GM19455 (cell line): ENCODE measurements at regions not wholly inside any gene's neighbourhood (a gene's known extent, or its start where the extent isn't known, plus 50 kb on each side); places are given as distances from the start of the nearest gene placed in this dataset.

Experiments
- ATAC-seq: cut with Tn5 transposase; IDR thresholded peaks from one replicate; pipeline ENCODE4 v1.9.1; 2021; ENCODE audit not compliant: unreplicated experiment

DNA sequence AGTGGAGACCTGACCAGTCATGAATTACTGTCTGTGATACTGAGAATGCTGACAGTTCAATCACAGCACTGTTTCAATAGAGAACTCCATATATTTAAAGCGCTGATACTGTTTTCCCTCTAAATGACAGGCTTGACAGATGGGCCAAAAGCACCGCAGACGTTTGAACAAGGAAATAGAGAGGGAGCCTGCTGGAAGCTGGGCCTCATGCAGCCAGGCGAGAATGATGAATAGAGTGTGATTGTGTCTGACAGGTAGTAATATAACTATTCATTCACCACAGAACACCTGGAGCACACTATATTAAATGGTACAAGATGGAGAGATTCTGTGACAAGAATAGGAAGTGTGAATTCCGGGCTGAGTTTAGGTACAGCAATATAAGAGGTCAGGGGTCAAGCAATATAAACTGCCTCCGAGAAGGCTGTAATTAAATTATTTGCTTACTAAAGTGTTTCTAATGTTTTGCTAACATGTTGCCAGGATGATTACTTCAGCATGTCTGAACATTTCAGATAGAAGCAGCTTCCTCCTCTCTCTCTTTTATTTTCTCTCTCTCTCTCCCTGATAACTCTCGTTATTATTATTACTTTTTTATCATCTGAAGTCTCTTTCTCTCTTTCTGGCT lies 297.7 kb downstream of the CSNK1G3 start:
- no peak for ATAC-seq

DNA sequence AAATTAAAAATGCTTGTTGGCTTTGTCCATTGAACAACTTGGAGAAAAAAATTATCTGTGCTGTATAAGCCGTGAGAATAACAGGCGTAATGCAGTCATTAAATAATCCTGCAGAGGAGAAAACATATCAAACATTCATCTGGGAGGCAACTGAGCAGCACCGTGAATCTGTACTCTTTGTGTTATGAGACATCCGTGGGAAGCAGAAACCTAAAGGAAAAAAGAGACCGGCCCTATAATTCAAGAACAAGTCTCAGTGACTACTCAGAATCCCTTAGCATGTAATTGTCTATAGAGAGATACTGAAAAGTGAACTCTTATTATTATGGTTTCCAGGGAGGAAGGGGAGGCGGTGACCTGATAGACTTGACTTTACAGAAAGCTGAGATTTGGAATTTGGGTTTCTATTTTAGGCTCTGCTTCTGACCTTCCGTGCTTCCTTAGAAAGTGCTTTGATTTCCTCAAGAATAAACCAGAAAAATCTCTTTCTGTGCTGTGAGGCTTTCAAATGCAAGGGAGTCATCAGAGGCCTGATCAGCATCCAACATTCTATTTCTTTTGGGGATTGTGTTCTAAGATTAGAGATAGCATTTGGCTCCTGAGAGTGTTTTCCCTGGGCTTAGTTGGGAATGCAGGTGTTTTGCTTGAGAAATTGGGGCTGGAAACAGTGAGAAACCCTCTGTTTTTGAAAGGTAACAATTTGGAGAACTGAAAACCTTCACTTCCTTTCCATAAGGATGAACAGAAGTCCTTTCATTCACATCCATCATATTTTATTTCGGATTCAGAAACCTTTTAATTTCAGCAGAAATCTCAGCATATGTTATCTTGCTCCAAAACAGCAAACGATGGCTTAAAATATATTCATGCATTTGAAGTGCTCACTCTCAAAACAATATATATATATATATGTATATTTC lies 296.7 kb downstream of the CSNK1G3 start:
- no peak for ATAC-seq

DNA sequence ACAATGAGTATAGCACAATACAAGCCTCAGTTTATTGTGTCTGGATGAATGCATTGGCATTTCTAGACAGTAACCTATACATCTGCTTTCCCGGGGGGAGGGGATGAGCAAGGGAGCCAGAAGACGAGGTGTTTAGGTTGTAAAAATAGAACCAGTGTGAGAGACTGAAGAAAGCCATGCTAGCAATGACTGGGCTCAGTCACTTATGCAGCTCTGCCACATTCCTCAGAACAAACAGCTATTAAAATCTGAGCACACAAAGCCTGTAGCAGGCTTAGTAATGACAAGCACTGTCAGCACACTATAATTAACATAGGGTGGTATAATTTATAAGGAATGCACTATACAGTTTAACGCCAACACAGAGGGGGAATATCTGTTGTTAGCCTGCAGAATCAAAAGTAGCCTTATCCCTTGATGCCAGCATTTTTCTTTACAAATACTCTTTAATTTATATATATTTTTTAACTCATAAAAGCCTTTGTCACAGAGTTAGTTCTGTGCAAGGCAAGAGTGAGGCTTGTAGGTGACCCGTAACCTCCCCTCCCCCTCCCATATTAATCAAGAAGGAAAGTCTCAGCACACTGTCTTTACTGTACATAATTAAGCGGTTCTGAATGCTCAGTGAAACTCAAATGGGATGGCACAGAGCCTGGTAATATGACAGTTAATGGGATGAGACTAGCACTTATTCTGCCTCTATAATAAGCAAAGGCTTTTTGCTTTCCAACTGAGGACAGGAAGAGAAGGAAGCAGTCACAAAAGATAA lies 295.4 kb downstream of the CSNK1G3 start:
- no peak for ATAC-seq

DNA sequence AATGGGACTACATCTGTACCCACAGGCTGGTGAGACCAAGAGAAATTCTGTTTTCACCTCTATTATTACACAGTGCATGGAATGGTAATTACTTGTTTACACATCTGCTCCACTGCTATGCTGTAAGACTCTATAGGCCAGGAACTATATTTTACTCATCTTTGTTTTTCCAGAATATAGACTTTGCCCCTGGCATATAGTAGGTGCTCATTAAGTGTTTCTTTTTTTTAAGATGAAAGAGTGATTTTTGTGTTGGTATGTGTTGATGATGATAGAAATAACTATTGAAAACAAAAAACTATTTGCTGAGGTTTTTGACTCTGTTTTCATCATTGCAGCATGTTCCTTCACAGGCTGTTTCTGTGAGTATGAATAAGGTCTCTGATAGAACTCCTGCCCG lies 294.7 kb downstream of the CSNK1G3 start:
- ATAC-seq = no peak

DNA sequence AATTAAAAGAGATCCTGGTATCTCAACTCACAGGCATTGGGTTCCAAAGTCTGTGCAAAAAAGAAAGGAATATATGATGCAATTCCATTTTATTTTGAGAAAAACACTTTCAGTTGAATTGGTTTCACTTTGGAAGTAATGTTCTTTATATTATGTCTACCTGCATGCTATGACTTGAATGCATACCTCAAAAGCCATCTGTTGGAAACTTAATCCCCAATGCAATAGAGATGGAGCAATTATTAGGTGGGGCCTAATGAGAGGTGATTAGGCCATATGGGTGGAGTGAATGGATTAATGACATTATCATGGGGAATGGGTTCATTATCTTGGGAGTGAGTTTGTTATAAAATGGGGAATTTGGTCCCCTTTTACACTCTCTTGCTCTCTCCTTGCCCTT lies 293.3 kb downstream of the CSNK1G3 start:
- no peak for ATAC-seq

DNA sequence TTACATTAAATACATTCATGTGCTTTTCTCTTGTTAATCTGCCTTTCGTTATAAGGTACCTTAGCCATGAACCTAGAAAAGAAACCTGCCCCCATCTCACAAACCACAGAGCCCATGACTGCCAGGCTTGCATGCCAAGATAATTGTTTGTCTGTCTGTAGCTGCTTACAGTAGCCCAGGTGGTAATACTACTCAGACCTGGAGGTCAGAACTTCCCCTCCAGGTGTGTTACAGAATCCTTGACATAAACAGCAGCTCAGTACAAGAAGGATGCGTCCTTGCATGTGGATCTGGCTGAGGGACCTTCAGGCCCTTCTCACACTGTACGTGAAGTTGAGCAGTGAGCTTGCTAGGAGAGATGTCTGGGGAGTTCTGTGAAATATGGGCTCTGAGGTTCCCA lies 291.4 kb downstream of the CSNK1G3 start:
- no peak for ATAC-seq

DNA sequence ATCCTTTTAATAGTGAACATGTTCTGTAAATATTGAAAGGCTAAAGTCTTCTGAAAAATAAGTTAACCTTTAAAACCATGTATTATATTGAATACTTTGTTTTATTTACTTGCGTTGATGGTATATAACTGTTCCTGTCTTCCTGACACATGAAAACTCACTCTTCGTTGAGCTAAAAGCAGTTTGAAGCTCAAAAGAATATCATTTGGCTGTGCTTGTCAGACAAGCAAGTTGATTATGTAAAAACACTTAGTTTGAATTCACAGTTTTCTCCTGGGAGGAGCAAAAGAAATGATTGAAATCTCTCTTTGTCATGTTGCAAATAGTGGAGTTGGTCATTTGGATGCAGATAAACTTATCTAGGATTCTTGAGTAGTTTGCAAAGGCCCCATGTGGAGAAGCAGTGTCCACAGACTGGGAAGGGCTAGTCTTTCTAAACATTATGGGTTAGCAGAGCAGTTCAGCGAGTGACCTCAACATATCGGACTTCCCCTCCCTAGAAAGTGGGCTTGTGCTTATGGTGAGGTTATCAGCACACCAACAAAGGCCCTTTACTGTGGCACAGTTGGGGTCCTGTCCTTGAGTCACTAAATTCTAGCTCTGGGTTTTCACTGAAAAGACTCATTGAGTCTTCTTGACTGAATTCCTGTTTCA lies 290.4 kb downstream of the CSNK1G3 start:
- no peak for ATAC-seq

DNA sequence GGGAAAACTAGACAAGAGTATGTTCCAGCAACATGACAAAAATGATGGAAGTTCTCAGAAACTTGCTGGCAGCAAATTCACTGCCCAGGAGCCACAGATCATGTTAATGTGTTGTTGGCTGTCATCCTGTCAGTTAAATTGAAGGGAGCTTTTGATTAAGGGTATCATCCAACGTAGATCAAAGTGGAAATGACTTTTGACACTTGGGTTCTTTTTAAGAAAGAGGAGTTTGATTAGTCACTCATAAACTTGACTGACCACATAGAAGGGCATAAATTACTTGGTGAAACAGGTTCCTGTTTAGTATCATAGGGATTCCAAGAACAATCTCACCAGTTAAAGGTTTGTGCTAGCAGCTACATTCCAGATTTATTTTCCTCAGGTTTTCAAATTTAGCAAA lies 288.7 kb downstream of the CSNK1G3 start:
- ATAC-seq = no peak

DNA sequence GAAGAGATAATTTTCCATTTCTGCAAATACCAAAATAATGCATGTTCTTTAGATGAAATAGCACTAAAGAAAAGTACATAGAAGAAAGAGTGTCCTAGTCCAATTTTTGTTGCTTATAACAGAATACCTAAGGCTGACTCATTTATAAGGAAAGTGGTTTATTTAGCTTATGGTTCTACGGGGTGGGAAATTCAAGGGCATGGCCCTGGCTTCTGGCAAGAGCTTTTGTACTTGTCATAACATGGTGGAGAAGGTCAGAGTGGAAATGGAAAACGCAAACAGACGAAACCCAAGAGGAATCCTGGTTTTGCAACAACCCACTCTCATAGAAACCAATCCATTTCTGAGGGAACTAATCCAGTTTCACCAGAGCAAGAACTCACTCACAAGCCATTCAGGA lies 283.7 kb downstream of the CSNK1G3 start:
- no peak for ATAC-seq

DNA sequence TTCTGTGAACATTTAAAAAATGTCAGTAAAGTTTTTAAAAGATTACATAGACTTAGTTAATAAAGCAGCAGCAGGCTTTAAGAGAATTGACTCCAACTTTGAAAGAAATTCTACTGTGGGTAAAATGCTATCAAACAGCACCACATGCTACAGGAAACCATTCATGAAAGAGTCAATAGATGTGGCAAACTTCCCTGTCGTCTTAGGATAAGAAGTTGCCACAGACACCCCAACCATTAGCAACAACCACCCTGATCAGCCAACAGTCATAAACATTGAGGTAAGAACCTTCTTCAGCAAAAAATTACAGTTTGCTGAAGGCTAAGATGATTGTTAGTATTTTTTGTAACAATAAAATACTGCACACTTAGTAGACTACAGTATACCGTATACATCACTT lies 278.2 kb downstream of the CSNK1G3 start:
- no peak for ATAC-seq

DNA sequence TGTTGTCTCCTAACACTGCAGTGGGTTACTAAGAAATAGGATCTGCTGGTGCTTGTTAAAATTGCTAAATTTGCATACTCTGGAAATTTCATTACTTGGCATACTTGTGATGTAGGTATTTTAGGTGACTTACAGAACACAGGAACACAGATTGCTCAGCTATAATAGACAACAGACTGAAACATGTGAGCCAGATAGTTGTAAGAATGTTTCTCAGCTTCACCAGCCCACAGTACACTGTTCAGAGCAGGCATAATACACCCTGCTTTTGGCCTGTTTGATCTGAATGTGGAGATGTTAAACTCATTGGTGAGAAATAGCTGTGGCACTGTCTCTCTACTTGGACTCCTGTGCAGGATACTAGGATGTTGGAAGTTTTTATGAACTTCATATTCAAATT lies 275.7 kb downstream of the CSNK1G3 start:
- ATAC-seq = no peak

DNA sequence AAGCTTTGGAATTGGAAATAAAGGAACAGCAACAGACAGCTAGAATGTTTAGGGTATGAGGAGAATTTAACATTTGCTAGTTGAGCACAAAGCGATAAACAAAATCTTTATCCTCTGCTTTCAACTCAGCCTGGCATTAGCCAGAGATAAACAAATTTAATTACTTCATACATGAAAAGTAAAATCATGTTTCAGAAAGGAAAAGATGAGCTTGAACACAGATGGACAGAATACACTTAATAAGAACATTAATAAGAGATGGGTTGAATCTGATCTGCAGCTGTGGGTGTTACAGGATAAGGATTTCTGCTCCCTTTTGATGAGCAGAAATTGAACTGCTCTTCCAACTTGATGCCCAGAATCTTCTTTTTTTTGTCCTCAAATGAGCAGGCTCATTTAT lies 275.2 kb downstream of the CSNK1G3 start:
- no peak for ATAC-seq

DNA sequence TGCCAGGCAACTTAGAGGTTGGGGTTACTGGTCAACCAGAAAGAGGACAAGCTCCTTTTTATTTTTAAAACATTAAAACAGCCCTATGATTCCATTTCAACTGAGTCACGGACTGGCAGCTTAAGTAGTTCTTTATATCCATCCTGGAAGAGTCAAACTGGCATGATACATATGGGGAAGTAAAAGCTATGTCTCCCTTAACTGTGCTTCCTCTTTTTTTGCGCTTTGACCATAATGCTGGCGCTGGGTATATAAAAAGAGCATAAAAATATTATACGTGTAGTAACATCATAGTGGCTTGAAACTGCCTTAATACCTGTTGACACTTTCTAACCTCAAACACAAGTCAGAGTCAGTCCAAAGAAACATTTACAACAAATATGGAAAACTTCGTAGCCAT lies 274.4 kb downstream of the CSNK1G3 start:
- ATAC-seq = no peak

DNA sequence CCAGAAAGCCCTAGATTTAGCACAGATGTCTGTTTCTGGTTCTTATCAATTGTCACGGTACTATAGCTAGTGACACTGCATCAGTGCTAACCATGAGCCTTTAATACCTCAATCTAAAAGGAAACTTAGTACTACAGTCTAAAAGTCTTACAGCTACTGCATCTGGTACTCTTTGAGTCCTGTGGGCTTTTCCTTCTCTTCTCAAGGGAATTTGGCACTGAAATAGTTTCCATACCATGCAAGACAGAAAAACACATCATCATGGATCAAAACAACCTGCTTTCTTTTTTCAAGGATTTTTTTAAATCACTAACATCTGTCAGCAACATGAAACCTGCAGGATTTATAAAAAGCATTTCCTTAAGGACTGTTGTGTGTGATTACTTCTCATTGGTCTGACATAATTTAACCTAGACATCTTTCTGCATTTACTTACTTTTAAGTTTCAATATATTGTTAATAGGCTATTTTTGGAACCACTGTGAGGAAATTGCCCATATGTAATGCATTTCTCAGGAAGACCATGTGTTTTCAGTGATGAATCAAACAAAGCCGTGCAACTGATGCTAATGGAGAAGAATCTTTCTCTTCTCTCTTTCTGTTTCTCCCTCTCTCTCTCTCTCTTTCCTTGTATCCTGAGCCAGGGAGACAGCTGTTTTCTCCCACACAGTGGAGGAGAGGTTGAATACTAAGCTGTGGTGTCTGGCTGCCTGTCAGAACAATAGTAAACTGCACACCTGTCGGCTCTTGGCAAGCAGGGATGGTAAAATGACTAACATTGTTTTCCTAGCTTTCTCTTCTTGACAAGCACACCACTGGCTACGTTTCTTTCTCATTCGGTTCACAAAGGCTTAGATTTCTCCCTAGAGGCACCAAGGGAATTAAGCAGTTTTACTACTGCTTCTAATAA lies 273.4 kb downstream of the CSNK1G3 start:
- ATAC-seq = no peak

DNA sequence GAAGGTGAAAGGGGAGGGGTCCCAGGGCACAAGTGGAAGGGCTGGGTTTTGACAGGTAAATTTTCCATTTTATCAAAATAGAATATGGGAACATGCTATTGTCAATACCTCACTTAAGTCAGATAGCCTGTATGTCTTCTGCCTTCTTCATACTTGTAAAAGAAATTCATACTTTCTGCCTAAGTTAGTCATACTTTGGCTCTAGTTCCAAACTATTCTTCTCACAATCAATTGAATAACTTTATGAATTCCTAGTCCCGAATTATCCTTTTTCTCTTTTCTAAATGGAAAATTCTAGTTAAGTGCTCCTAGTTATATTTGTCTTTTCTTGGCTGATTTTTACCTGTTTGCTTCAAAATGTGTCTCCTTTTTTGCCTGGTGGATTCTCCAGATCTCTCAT lies 271.4 kb downstream of the CSNK1G3 start:
- no peak for ATAC-seq

DNA sequence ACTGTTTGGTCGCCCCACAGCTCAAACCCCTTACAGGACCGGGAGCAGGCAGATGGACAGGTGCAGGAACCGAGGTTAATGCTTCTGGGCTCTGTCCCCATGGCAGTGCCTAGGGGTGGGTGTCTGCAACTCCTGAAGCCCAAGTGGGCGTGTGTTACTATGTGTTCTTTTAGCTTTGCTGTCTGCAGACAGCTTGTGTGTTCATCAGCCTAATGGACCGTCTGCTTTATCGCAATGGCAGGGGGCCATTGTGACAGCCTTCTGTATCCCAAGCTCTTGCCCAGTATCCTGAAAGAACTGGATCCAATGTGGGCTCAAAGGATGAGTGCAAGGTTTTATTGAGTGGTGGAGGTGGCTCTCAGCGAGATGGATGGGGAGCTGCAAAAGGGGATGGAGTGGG lies 266.7 kb downstream of the CSNK1G3 start:
- no peak for ATAC-seq

DNA sequence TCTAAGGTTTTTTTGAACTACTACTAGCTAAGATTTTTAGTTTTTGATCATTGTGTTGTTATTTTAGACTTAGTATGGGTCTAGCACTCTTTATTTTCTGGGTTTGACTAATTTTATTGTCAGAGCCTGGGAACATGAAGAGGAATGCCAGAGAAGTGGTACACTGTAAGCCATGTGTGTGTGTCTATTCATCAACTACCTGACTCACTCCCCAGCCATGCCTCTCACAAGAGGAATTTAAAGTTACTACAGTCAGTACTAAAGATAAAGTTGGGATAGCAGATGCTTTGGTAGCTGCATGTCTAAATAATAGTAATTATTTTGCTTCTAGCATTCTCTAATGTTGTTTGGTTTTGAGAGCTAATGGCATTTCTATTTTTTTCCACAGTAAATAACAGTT lies 264.8 kb downstream of the CSNK1G3 start:
- no peak for ATAC-seq

DNA sequence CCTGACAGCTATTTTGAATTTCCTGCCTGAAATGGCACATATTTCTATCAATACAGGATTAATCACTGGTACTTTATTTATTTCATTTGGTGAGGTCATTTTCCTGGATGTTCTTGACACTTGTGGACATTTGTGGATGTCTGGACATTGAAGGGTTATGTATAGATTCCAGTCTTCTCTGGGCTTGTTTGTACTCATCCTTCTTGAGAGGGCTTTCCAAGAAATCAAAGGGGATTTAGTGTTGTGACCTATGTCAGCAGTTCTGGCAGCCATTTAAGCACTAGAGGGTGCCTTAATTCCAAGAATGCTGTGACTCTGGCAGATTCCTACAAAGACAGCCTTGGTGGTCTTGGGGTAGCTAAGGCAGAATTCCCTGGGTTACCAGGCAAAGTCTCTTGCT lies 259.7 kb downstream of the CSNK1G3 start:
- ATAC-seq = no peak

DNA sequence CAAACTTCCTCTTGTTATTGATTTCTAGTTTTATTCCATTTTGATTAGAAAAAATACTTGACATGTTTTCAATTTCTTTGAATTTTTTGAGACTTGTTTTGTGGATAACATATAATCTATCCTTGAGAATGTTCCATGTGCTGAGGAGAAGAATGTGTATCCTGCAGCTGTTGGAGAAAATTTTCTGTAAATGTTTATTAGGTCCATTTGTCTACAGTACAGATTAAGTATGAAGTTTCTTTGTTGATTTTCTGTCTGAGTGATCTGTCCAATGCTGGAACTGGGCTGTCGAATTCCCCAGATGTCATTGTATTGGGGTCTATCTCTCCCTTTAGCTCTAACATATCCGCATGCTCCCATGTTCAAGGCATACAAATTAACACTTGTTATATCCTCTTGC lies 251.2 kb downstream of the CSNK1G3 start:
- ATAC-seq = no peak

DNA sequence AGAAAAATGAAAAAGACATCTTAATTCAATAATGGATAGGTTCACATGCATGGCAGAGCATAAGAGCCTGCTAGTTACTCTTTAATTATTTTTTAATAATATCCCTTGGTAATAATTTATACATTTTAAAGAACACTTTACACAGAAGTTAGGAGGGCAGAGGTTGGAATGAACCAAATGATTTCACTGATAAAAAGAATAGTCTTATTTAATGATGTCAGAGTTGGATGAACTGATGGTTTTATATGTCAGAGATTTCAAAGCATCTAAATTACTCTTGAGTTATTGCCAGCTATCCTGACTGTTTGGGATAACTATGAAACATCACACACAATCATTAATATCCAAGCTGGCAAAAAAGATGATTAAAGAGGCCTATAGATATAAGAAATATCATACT lies 244.8 kb downstream of the CSNK1G3 start:
- ATAC-seq = no peak
